ENCODE measurements at regions not wholly inside any gene's neighbourhood (a gene's known extent, or its start where the extent isn't known, plus 50 kb on each side); places are given as distances from the start of the nearest gene placed in this dataset.
A peak's percentile ranks its signal among the peaks of the same experiment; 100 is the strongest.
"Not testable (repeated sequence)": the region's sequence is repeated elsewhere in the genome, so short reads cannot be mapped to it uniquely, and the experiment has no call there.

GRCh38 chr1:161454865-161455707, 50.2 kb upstream of the FCGR2A start:
- DNase-seq (ENCODE audit: low read depth, low spot score), result not testable (repeated sequence)

GRCh38 chr1:161453950-161454864, 51.0 kb upstream of the FCGR2A start:
- not testable (repeated sequence) for DNase-seq (ENCODE audit: low read depth, low spot score)

GRCh38 chr1:161451698-161452348, 53.4 kb upstream of the FCGR2A start:
- not testable (repeated sequence) for DNase-seq (ENCODE audit: low read depth, low spot score)

DNA sequence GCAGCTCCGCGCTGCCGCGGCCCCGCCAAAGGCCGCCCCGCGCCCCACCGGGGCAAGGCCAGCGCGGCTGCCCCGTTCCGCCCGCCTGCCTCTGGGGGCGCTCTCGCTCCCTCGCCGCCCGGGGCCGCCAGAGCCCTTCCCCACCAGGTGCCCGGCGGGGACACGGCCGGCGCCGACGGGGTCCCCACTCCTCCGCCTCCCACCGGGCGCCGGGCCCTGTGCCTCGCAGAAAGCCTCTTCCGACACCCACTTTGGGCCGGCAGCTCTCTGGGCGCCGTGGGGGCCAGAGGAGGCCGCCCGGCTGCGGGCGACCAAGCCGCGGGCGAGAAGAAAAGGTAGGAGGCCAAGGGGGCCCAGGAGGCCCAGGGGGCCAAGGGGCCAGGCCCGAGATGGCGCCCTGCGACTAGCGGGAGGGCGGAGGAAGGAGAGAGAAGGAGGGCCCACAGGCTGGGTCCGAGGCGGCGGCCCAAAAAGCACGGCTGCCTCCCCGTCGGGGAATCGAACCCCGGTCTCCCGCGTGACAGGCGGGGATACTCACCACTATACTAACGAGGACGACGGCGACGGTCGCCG, 57.4 kb upstream of the FCGR2A start:
- not testable (repeated sequence) for DNase-seq (ENCODE audit: low read depth, low spot score)

GRCh38 chr1:161447040-161447759, 58.1 kb upstream of the FCGR2A start:
- not testable (repeated sequence) for DNase-seq (ENCODE audit: low read depth, low spot score)

GRCh38 chr1:161444725-161445124, 60.5 kb upstream of the FCGR2A start:
- DNase-seq (ENCODE audit: low read depth, low spot score), result not testable (repeated sequence)

GRCh38 chr1:161444255-161444654, 61.0 kb upstream of the FCGR2A start:
- not testable (repeated sequence) for DNase-seq (ENCODE audit: low read depth, low spot score)

DNA sequence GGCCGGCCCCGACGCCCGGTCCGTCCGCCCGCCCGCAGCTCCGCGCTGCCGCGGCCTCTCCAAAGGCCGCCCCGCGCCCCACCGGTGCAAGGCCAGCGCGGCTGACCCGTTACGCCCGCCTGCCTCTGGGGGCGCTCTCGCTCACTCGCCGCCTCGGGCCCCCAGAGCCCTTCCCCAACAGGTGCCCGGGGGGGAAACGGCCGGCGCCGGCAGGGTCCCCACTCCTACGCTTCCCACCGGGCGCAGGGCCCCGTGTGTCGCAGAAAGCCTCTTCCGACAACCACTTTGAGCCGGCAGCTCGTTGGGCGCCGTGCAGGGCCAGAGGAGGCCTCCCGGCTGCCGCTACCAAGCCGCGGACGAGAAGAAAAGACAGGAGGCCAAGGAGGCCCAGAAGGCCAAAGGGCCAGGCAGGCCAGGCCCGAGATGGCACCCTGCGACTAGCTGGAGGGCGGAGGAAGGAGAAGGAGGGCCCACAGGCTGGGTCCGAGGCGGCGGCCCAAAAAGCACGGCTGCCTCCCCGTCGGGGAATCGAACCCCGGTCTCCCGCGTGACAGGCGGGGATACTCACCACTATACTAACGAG, 64.9 kb upstream of the FCGR2A start:
- DNase-seq (ENCODE audit: low read depth, low spot score), result peak; percentile 27

DNA sequence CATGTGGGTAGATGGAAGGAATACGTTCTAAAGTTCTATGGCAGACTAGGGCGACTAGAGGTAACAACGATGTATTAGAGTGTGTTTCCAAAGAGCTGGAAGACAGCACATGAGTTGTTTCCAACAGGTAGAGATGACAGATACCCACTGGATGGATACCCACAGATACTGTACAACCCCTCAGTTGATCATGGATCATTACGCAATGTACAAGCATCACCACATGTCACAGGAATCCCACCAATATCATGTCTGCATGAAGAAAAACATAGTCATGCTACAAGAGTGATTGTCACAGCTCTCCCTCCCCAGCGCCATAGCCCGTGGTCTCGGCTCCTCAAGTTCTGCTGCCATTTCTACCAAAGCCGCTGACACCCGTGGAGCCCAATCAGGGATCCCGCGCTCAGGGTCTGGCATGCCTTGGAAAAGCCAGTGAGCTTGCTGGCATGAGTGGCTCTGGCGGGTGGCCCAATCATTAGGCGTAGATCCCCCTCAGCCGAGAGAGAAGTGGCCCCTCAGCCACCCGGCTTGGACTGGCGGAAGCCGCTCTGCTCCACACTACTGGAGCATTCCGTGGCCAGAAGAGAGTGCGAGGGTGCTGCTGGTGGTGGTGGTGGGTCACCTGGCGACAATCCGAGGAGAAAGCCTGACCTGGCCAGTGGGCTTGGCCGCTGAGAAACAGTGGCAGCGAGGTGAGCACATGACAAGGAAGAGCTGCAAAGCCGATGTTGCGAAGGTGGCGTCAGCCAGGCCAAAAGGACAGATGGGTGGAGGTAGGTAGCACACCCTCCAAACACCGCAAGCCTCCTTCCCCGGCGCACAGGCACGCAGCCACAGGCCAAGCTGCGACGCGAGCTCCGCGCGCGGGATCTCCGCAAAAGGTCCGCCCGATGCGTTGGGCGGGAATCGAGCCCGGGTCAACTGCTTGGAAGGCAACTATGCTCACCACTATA, 65.7 kb upstream of the FCGR2A start:
- DNase-seq (ENCODE audit: low read depth, low spot score), result no peak

GRCh38 chr1:161433191-161433590, 65.5 kb upstream of the CFAP126 start:
- DNase-seq (ENCODE audit: low read depth, low spot score), result not testable (repeated sequence)

GRCh38 chr1:161432091-161432490, 64.4 kb upstream of the CFAP126 start:
- DNase-seq (ENCODE audit: low read depth, low spot score), result no peak

GRCh38 chr1:161427733-161428516, 60.2 kb upstream of the CFAP126 start:
- DNase-seq (ENCODE audit: low read depth, low spot score), result no peak

DNA sequence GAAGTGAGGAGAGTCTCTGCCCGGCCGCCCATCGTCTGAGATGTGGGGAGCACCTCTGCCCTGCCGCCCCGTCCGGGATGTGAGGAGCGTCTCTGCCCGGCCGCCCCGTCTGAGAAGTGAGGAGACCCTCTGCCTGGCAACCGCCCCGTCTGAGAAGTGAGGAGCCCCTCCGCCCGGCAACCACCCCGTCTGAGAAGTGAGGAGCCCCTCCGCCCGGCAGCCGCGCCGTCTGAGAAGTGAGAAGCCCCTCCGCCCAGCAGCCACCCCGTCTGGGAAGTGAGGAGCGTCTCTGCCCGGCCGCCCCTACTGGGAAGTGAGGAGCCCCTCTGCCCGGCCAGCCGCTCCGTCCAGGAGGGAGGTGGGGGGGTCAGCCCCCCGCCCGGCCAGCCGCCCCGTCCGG, 55.2 kb upstream of the CFAP126 start:
- not testable (repeated sequence) for DNase-seq (ENCODE audit: low read depth, low spot score)

DNA sequence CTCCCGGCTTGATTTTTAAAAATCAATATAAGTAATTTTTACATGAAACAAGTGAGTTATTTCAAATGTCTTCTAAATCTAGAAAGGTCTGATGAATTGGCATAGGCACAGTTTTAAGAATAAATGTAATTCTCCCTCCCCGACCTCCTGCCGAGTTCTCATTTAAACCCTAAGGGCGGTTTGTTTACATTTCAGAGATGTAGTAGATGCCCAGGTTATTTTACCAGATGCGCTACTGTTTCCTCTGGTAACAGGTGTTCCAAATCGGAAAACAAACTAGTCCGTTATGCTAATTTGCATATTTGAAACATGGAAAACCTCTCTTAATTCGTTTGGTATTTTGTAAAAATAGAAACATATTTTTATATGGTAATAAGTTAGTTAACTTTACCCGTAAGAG, 53.8 kb upstream of the CFAP126 start:
- DNase-seq (ENCODE audit: low read depth, low spot score), result no peak

GRCh38 chr1:161420763-161421455, 53.2 kb upstream of the CFAP126 start:
- no peak for DNase-seq (ENCODE audit: low read depth, low spot score)

DNA sequence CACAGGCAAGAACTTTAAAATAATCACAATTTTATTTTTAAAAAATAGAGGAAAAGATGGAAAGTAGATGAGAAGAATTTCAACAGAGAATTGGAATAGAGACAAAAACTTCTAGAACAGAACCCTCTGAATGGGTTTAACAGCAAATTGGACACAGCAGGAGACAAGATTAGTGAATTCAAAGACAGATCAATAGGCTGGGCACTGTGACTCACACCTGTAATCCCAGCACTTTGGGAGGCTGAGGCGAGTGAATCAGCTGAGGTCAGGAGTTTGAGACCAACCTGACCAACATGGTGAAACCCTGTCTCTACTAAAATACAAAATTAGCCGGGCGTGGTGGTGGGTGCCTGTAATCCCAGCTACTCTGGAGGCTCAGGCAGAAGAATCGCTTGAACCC, 49.9 kb upstream of the CFAP126 start:
- not testable (repeated sequence) for DNase-seq (ENCODE audit: low read depth, low spot score)

All from activated naive CD8-positive, alpha-beta T cell treated with anti-CD3 and anti-CD28 coated beads, Interleukin-2, amount 50 U/mL, for 16 hours (primary cell).